GM23338 (cell line): ENCODE measurements at regions not wholly inside any gene's neighbourhood (a gene's known extent, or its start where the extent isn't known, plus 50 kb on each side); places are given as distances from the start of the nearest gene placed in this dataset.

Experiments used
- EZH2 ChIP-seq: fragments of 200-600 bp; sonication (generic); IDR thresholded peaks from one replicate; pipeline ENCODE4 v1.8.0; 2017; ENCODE audit warnings: antibody characterized with exemption, mild to moderate bottlenecking, low read depth; ENCODE audit not compliant: unreplicated experiment
- TF ChIP-seq, protein P1 (sequence below), 2 experiments: fragments of 200-600 bp in 1 of 2; sonication (generic) in 1 of 2; conservative IDR thresholded peaks; 2 replicates each; pipeline versions ENCODE4 v1.5.1 to v1.6.1; 2016 to 2017; ENCODE audit warnings: antibody characterized with exemption in 2 of 2, low read depth in 2 of 2, mild to moderate bottlenecking in 2 of 2, moderate library complexity in 1 of 2

DNA sequence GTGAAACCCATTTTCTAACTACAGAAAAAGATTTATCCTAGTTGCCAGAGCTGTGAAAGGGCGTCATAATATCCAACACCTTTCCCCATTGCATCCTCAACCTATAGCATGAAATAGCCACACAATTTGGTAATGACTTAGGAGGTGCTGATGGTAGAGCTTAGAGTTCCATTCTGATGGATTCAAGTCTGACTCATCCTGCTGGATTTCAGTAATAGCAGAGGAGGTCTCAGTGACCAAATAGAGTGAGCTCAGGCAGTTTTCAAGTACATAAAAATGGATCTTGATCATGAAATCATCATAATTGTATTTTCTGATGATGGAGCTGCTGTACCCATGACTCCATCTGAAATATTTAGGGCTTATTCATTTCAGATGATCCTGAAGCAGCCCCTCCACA lies 270.7 kb upstream of the KLHL29 start:
- TF ChIP-seq, protein P1, sequence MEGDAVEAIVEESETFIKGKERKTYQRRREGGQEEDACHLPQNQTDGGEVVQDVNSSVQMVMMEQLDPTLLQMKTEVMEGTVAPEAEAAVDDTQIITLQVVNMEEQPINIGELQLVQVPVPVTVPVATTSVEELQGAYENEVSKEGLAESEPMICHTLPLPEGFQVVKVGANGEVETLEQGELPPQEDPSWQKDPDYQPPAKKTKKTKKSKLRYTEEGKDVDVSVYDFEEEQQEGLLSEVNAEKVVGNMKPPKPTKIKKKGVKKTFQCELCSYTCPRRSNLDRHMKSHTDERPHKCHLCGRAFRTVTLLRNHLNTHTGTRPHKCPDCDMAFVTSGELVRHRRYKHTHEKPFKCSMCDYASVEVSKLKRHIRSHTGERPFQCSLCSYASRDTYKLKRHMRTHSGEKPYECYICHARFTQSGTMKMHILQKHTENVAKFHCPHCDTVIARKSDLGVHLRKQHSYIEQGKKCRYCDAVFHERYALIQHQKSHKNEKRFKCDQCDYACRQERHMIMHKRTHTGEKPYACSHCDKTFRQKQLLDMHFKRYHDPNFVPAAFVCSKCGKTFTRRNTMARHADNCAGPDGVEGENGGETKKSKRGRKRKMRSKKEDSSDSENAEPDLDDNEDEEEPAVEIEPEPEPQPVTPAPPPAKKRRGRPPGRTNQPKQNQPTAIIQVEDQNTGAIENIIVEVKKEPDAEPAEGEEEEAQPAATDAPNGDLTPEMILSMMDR (conservative IDR thresholded peaks at IDR 0.05; ENCODE audit: low read depth in 2 of 2) = no peak
- no peak for TF ChIP-seq EZH2
